ENCODE measurements at regions not wholly inside any gene's neighbourhood (a gene's known extent, or its start where the extent isn't known, plus 50 kb on each side); places are given as distances from the start of the nearest gene placed in this dataset.

GRCh38 chr2:56127010-56127409, 56.8 kb upstream of the CCDC85A start:
- DNase-seq = no peak
- Mint-ChIP-seq H3K9me3 (no peaks in the 10 kb centered on the region), H3K36me3 (ENCODE audit: low read depth) (no peaks in the 10 kb centered on the region), H3K4me3 (no peak overlapping the region), H3K4me1 (no peaks in the 10 kb centered on the region), H3K27ac (no peak overlapping the region), H3K27me3 (no peaks in the 10 kb centered on the region)
- POLR2A ChIA-PET = no interaction called here
- CTCF ChIA-PET = no interaction called here

GRCh38 chr2:56127463-56128152, 56.2 kb upstream of the CCDC85A start:
- H3K36me3 Mint-ChIP-seq (ENCODE audit: low read depth) = no peaks in the 10 kb centered on the region
- POLR2A ChIA-PET = no interaction called here
- H3K9me3 Mint-ChIP-seq = no peaks in the 10 kb centered on the region
- H3K27me3 Mint-ChIP-seq = no peaks in the 10 kb centered on the region
- no peak for DNase-seq
- no peaks in the 10 kb centered on the region for H3K4me1 Mint-ChIP-seq
- H3K27ac Mint-ChIP-seq = no peak overlapping the region
- no peak overlapping the region for H3K4me3 Mint-ChIP-seq
- CTCF ChIA-PET = interaction anchor here (0.5 kb wide), 1 partner anchor 49 kb away, joined by 3 read pairs; no protein-coding TSS in a partner anchor

DNA sequence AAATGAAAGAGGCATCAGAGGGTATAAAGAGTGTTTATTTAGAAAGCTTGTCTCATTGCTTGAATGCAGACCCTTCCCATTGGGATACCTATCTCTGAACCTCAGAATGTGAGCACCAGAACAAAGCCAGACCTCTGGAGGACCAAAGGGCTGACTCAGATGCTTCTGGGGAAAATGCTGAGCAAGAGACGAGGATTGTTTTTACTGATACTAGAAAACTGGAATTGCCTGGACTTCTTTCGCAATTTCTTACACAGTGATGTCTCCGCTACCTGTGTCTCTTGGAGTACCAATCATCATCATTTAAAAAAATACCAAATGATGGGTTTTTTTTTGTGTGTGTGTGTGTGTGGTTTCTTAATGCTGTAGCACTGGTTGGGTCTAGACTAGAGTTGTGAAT, 55.6 kb upstream of the CCDC85A start:
- H3K27me3 Mint-ChIP-seq = no peaks in the 10 kb centered on the region
- CTCF ChIA-PET = interaction anchor here (0.5 to 0.7 kb wide), 2 partner anchors 23 to 49 kb away, joined by 3 to 4 read pairs; no protein-coding TSS in a partner anchor
- H3K4me3 Mint-ChIP-seq = no peak overlapping the region
- no peak overlapping the region for H3K27ac Mint-ChIP-seq
- H3K36me3 Mint-ChIP-seq (ENCODE audit: low read depth) = no peaks in the 10 kb centered on the region
- DNase-seq = no peak
- H3K9me3 Mint-ChIP-seq = no peaks in the 10 kb centered on the region
- H3K4me1 Mint-ChIP-seq = no peaks in the 10 kb centered on the region
- POLR2A ChIA-PET = no interaction called here

- Mint-ChIP-seq H3K4me3 (no peak overlapping the region), H3K36me3 (ENCODE audit: low read depth) (no peaks in the 10 kb centered on the region), H3K4me1 (no peaks in the 10 kb centered on the region), H3K9me3 (no peaks in the 10 kb centered on the region), H3K27me3 (no peaks in the 10 kb centered on the region), H3K27ac (no peak overlapping the region)
- ChIA-PET CTCF (no interaction called here), POLR2A (no interaction called here)
- no peak for DNase-seq
These were observed 53.2 kb upstream of the CCDC85A start for GRCh38 chr2:56130463-56131070.

GRCh38 chr2:56132138-56132537, 51.7 kb upstream of the CCDC85A start:
- H3K27ac Mint-ChIP-seq = no peak overlapping the region
- POLR2A ChIA-PET = no interaction called here

DNA sequence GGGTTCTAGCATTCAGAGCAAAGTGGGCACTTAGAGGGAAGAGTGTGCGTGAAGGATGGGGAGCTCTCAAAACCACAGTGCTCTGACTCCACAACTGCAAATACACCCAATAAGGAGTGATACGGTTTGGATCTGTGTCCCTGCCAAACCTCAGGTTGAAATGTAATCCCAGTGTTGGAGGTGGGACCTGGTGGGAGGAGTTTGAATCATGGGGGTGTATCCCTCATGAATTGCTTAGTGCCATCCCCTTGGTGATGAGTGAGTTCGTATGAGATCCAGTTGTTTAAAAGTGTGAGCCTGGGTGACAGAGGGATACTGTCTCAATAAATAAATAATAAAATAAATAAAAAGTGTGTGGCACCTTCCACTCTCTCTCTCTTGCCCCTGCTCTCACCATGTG, 50.3 kb upstream of the CCDC85A start:
- Mint-ChIP-seq H3K9me3 (no peaks in the 10 kb centered on the region), H3K4me1 (no peaks in the 10 kb centered on the region), H3K27ac (no peak overlapping the region), H3K27me3 (no peaks in the 10 kb centered on the region), H3K36me3 (ENCODE audit: low read depth) (no peaks in the 10 kb centered on the region), H3K4me3 (no peak overlapping the region)
- ChIA-PET POLR2A (no interaction called here), CTCF (no interaction called here)
- DNase-seq = no peak

More at GRCh38 chr2:56132138-56132537, 51.7 kb upstream of the CCDC85A start:
- Mint-ChIP-seq H3K9me3 (no peaks in the 10 kb centered on the region), H3K36me3 (ENCODE audit: low read depth) (no peaks in the 10 kb centered on the region), H3K4me1 (no peaks in the 10 kb centered on the region), H3K27me3 (no peaks in the 10 kb centered on the region), H3K4me3 (no peak overlapping the region)
- CTCF ChIA-PET = no interaction called here
- no peak for DNase-seq

DNA sequence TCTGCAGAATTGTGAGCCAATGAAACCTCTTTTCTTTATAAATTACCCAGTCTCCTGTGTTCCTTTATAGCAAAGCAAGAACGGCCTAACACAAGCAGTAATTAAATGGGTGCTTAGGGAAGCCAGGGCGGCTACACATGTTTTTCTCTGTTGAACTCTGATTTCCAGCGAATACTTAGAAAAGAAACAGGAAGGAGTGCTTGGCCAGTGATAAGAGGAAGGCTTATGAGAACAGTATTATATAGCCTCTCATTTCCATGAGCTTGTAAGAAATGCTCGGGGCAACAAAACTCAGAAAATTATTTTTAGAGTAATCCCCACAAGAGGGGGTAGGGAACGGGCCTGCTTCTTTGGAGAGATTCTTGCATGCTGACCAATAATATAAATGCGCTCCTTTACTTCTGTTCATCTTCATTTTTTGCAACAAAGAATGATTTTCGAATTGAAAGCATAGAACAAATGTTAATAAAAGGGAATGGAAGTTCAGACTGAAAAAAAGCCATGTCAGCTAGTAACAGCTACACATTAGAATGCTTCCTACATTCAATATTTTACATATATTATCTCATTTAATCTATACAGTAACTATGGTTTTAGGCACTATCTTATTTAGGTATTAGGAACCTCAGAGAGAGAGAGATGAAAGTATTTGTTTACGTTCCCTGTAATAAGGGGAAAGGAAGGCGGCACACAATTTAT, 49.7 kb upstream of the CCDC85A start:
- Mint-ChIP-seq H3K4me3 (no peak overlapping the region), H3K4me1 (no peaks in the 10 kb centered on the region), H3K27ac (no peak overlapping the region), H3K27me3 (no peaks in the 10 kb centered on the region), H3K36me3 (ENCODE audit: low read depth) (no peaks in the 10 kb centered on the region), H3K9me3 (no peaks in the 10 kb centered on the region)
- POLR2A ChIA-PET = no interaction called here
- DNase-seq = no peak
- CTCF ChIA-PET = no interaction called here
